Cardiac fibroblast (primary cell): ENCODE measurements at regions not wholly inside any gene's neighbourhood (a gene's known extent, or its start where the extent isn't known, plus 50 kb on each side); places are given as distances from the start of the nearest gene placed in this dataset.
"Not testable (repeated sequence)": the region's sequence is repeated elsewhere in the genome, so short reads cannot be mapped to it uniquely, and the experiment has no call there.

Experiments
- DNase-seq, 2 donors: peaks; one replicate each; pipeline versions ENCODE4 v3.0.0 to v3.0.0-alpha.2; 2010; ENCODE audit warnings: low read depth in 2 of 2
- H3K4me3 ChIP-seq, 2 donors: replicated peaks in 1 of 2; 1 replicate in 1 of 2; 2 replicates in 1 of 2; pipeline ENCODE4 v1.5.1; 2011; ENCODE audit warnings: low read depth in 2 of 2, low read length in 2 of 2, mild to moderate bottlenecking in 2 of 2, moderate library complexity in 1 of 2
- TF ChIP-seq, protein P1 (sequence below): IDR thresholded peaks from one replicate; pipeline ENCODE4 v1.5.1; 2011; ENCODE audit warnings: low read depth, mild to moderate bottlenecking, low read length, inconsistent platforms

DNA sequence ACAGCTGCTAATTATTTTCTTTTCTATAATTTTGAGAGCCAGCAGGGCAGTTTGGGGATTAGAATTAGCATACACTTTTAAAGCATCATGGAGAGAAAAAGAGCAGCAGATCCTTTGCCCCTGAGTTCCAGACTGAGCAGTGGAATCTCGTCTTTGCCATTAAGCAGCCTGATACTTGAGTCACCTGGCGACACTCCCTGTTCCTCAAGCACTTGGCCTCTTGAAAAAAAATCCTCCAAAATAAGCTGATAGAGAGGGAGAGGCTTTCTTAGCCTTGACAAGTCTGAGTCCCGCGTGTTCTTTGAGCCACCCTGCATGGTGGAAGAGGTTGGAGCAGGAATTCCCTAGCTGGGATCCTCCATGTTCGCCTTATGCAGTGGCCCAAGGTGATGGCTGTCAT is 398.3 kb downstream of the IRX2 start:
- DNase-seq = no peak
- H3K4me3 ChIP-seq = no peak overlapping the region
- TF ChIP-seq, protein P1, sequence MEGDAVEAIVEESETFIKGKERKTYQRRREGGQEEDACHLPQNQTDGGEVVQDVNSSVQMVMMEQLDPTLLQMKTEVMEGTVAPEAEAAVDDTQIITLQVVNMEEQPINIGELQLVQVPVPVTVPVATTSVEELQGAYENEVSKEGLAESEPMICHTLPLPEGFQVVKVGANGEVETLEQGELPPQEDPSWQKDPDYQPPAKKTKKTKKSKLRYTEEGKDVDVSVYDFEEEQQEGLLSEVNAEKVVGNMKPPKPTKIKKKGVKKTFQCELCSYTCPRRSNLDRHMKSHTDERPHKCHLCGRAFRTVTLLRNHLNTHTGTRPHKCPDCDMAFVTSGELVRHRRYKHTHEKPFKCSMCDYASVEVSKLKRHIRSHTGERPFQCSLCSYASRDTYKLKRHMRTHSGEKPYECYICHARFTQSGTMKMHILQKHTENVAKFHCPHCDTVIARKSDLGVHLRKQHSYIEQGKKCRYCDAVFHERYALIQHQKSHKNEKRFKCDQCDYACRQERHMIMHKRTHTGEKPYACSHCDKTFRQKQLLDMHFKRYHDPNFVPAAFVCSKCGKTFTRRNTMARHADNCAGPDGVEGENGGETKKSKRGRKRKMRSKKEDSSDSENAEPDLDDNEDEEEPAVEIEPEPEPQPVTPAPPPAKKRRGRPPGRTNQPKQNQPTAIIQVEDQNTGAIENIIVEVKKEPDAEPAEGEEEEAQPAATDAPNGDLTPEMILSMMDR = no peak

DNA sequence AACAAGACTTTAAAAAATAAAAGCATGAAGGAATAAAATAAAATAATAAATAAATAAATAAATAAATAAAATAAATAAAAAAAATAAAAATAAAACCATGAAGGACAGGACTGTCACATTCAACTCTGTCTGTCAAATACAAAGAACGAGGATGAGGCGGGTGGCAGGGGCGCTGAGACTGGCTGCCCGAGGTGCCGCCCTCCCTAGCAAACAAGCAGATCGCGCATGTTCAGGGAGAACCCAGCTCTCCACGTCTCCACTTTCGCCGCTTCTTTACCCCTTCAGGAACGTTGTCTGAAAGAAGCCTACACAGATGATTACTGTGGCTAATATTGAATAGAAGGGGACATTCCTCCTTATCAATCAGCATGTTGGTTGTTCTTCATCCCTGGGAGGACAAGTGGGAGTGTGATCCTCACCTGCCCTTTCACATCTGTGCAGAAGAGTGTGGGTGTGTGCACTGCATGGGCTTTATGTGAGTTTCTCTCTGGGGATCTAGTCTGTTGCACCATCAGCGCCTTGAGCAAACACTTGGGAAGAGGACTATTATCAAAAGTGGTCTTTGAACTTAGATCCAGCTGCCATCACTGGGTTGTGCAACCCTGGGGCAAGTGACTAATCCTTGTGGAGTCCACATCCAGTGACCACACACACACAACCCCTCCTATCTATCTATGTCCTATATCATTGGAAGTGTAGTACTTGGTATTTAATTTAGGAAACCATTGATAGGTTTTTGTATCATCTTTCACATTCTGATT is 399.2 kb downstream of the IRX2 start:
- no peak overlapping the region for H3K4me3 ChIP-seq
- no peak for DNase-seq
- TF ChIP-seq, protein P1 = no peak

DNA sequence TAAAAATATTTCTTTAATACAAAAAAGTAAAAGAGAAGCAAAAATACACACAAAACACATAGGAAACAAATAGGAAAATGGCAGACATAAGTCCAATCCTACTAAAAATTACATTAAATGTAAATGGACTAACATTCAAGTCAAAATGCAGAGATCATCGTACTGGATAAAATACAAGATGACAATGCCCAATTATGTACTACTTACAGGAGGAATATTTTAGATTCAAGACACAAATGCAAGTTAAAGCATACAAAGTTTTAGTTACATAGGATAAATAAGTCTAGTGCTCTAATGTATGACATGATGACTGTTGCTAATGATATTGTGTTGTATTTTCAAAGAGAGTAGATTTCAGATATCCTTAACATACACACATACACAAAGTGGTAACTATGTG is 401.7 kb downstream of the IRX2 start:
- DNase-seq, H3K4me3 ChIP-seq: not testable (repeated sequence)

DNA sequence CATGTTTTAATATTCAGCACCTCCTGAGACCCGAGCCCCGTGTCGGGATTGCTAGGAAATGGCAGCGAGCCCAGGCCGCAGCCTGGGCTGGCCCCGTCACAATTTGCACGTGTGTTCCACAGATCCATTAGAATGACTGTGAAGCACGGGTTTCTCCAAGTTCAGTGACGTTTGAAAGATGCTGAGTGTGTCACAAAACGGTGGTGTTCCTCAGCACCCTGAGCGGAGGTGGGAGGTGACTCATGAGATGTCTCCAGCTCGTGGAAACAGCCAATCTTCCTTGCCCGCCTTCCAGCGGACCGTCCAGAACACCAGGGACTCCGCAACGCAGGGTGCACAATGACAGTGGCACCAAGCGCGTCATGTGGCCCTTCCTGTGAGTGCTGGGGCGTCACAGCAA is 412.8 kb downstream of the IRX2 start:
- no peak overlapping the region for H3K4me3 ChIP-seq
- DNase-seq = no peak
- TF ChIP-seq, protein P1 = no peak

DNA sequence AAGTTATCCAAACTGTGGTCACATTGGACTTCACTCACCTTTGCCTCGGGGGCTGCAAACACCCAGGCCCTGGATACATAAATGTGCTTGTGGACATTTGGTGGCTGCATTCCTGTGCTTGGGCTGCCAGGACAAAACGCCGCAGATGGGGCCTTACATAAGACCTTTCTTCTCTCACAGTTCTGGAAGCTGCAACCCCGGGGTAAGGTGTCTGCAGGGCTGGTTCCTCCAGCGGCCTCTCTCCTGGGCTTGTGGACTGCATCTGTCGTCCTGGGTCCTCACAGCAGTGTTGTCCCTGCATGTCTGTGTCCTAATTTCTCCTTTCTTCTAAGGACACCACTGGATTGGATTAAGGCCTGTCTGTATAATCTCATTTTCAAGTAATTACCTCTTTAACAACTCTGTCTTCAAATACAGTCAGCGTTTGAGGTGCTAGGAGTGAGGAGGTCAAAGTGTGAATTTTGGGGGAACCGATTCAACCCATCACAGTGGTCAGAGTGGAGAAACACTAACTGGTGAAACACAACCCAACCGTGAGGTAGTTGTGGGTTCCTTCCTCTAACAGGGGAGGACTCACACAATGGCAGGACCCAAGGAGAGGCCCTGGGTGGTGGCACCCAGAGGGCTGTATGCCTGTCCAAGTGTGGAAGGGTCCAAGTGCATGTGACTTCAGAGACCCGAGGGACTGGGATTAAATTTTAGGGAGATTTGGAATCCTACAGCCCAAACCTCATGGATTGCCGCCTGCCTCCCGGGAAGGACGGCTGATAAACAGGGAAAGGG is 415.6 kb downstream of the IRX2 start:
- DNase-seq = no peak
- H3K4me3 ChIP-seq = no peak overlapping the region

DNA sequence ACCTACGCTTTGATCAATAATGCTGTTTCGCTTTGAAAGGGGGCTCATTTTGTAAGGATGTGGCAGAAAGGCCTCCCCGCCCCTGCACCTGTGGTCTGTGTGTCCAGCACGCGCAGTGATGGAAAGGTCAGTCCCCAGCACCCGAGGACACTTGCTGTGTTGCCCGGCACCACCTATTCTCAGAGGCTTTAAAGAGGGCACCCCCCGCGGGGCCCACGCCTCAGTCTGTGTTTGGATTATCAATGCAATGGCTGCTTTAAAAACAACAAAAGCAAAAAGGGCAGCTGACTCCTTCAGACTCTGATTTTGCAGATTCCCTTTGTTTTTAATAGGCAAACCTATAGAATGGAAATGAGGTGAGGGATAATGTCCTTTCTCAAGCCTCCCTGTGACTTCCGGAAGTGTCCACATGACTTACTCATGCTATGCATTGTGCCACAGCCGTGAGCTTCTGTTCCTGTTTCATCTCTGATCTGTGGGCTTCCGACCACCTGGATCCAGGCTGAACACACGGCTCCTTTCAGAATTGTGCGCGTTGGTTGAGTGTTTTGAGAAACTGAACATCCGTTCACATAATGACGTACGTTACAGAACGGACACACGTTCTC is 416.2 kb downstream of the IRX2 start:
- DNase-seq = no peak
- TF ChIP-seq, protein P1 = no peak
- H3K4me3 ChIP-seq = no peak overlapping the region

More for the DNA sequence above, 415.6 kb downstream of the IRX2 start:
- TF ChIP-seq, protein P1 = no peak

DNA sequence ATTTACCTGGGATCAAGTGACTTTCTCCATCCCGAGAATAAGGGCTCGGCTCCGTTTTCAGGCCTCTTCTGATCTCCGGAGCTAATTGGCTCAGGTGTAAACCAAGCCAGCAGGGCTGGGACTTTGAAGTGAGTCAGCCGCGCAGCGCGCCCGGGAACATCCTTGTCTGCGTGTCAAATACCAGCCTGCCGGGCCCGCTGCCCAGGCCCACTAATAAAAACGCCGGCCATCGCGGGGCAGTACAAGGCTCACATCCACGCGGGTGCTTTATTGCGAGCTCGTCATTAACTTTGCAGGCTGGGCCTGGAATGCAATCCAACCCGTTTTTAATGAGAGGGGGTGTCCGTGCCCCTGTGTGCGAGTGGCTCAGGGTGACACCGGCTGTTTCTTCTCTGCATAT is 416.8 kb downstream of the IRX2 start:
- H3K4me3 ChIP-seq = no peak overlapping the region
- TF ChIP-seq, protein P1 = no peak

More for the DNA sequence above, 416.8 kb downstream of the IRX2 start:
- DNase-seq = no peak
